GM18907 (cell line): ENCODE measurements at regions not wholly inside any gene's neighbourhood (a gene's known extent, or its start where the extent isn't known, plus 50 kb on each side); places are given as distances from the start of the nearest gene placed in this dataset.

Experiments used
- ATAC-seq: cut with Tn5 transposase; IDR thresholded peaks from one replicate; pipeline ENCODE4 v1.9.1; 2021; ENCODE audit warnings: mild to moderate bottlenecking, moderate library complexity; ENCODE audit not compliant: unreplicated experiment

DNA sequence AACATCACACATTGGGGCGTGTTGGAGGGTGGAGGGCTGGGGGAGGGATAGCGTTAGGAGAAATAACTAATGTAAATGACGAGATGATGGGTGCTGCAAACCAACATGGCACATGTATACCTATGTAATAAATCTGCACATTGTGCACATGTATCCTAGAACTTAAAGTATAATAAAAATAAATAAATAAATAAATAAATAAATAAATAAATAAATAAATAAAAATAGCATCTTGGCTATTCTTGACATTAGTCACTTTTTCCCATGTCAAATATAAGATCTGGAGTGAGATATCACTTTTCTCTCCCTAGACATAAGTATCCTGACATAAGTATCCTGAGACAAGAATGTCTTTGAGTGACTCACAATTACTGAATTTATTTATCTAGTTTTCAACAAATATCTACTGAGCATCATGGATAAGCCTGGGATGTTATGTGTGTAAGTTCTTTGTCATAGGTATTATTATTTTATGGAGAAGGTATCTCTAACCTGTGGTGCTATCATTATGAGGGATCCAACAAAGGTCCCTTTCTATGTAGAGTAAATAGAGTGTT lies 691.3 kb downstream of the SORCS1 start:
- ATAC-seq = no peak

DNA sequence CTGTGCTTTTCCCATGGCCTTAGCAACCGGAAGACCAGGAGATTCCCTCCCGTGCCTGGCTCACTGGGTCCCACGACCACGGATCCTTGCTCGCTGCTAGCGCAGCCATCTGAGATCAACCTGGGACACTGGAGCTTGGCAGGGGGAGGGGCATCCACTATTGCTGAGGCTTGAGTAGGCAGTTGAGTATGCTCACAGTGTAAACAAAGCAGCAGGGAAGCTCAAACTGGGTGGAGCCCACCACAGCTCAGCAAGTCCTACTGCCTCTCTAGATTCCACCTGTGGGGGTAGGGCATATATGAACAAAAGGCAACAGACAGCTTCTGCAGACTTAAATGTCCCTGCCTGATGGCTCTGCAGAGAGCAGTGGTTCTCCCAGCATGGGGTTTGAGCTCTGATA lies 697.0 kb downstream of the SORCS1 start:
- no peak for ATAC-seq

DNA sequence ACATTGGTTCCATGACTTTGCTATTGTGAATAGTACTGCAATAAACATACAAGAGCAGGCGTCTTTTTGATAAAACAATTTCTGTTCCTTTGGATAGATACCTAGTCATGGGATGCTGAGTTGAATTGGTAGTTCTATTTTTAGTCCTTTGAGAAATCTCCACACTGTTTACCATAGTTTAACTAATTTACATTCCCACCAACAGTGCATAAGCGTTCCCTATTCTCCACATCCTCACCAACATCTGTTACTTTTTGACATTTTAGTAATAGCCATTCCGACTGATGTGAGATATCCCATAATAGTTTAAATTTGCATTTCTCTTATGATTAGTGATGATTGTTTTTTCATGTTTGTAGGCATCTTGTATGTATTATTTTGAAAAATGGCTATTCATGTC lies 707.0 kb downstream of the SORCS1 start:
- no peak for ATAC-seq

DNA sequence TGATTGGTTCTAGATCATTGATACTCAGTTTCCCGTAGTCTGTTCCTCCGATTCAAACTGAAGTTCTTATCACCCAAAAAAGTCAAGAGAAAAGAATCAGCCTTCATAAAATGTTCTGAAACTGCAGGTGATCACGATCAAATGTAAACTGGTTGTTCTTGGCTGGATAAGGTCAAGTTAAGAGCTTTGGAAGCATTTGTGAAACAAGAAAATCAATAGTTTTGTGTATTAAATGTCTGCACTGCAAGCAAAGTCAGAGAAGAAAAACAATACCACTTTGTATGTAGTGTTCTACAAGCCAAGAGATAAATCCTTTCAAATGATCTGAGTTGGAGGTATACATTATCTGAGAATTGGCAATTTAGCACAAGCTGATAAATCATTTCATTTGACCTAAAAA lies 710.3 kb downstream of the SORCS1 start:
- no peak for ATAC-seq

DNA sequence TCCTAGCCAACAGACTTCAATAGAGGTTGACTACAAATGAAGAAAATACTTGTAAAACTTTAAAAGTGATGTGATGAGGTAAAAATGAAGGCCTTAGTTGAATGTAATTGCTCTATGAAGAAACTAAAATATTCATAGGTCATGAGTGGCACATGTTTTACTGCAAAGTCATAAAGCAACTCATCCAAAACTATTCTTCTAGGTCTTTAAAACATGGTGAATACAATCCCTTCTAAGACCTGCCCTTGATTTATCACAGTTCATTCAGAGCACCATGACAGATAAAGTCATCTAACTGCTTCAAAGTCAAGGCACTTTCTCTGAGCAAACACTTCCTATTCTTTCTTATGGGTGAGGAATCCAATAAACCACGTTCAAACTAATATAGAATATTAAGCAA lies 713.5 kb downstream of the SORCS1 start:
- no peak for ATAC-seq

DNA sequence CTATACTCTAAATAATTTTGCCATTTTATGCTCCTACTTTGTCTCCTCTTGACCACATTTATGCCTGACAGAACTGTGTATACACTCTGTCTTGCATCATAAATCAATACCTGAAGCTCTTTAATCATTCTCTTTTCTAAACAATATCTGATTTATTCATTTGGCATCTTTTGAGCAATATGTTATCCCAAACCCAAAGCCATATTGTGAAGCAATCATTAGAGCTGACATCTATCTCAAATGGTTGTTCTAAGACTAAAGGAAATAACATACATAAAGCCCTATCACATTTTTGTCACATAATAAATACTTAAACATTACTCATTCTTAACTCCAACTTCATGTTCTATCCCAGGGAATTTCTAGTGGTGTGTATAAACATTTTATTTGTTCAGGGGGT lies 717.6 kb downstream of the SORCS1 start:
- no peak for ATAC-seq

DNA sequence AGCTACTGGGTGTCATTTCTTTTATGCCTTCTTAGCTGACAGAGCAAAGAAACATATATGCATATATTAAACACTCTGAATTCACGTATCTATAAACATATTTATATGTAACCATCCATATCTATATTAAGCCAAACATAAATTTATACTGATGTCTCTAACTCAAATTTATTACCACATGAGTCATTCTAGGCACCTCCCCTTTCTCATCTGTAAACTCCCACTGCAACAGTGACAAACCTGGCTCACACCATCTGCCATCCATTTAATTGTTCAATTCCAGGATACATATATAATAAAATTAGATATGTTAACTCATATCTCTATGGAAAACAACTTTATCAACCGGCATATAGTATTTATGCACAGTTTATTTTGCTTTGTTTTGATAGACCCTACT lies 722.3 kb downstream of the SORCS1 start:
- ATAC-seq = no peak

DNA sequence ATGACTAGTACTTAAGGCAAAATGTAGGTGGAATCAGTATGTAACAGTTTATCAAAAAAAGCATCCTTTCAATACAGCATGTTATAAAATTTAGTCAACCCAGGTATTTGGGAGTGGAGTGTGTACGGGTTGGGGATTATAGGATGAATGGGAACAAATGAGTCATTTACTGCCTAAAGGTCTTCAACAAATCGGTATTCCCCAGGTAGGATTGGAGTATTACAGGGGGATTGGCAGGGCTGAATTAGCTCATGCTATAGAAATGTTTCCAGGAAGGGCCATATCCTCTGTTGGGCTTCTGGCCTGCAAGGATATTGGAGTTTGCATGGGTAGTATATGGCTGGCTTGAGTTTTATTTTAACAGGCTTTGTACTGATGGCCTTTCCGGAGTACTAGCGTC lies 723.7 kb downstream of the SORCS1 start:
- ATAC-seq = no peak

DNA sequence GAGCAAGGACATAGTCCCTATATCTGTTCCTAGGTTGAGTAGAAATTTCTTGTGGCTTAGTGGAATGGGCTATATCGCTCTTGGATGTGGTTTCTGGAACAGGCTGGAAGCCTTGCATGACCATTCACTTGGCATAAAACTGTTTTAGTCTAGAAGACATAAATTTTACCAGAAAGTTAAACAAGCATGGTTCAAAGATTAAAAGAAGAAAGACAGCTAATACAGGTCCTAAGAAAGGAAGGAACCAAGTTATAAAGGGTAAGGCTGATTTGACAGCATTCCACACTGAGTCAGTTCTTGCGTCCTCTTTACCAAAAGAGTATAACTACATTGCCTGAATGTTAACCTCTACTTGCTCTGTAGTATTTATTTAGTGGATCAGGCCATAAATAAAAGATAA lies 724.2 kb downstream of the SORCS1 start:
- ATAC-seq = no peak

DNA sequence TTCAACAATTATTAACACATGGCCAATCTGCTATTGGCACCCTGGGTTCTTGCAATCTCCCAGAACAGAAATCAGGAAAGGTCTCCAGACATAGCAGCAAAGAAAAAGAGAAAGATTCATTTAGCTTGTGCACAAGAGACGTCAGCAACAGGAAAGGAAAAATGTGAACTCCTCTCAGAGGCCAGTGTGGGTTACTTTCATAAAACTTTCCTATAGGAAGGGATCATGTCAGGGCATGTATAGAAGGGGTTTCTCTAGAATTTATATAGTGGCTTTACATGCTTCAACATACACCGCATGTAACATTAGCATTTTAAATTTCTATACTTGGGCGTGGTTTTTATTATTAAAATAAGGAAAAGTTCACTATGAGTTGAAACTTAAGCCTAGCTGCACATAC lies 725.1 kb downstream of the SORCS1 start:
- no peak for ATAC-seq

DNA sequence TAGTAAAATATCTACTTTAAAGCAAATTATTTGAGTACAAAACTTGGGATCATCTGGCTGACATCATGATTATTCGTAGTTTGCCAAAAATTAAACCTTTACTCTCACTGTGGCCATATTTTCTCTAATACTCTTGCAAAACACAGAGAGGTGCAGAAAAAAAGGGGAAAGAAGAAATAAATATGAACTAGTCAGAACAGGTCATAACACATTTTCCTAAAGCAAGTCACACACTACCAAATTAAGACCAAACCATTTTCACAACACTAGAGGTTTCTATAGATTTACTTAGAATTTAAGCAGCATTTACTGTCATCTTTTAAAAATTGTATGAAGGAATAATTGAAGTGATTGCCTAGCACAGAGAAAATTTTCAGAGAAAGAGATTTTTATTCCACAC lies 726.1 kb downstream of the SORCS1 start:
- no peak for ATAC-seq

DNA sequence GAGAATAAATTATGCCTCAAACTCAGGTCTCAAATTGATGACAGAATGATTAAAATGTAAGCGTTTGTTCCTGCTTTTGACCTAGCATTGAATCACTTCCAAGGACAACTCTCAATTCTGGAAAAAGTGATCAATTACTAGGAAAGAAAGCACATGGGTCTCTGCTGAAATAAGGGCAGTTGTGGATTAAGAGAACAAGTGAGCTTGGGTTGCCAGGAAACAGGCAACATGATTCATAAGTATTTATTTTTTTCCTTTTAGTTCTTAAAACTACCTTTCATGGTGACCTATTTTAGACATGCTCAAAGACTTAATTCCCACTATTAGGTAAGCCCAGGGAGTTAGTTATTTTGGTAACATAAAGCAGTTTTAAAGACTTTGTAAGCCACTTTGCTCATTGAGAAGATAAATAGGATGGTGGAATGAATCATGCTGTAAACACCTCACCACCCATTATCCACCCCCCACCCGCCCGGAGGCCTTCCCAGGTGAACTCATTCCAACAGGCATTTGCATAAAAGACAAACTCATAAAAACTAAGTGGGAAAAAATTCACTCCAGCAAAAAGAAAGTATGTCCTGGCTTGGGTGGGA lies 728.3 kb downstream of the SORCS1 start:
- ATAC-seq = no peak

DNA sequence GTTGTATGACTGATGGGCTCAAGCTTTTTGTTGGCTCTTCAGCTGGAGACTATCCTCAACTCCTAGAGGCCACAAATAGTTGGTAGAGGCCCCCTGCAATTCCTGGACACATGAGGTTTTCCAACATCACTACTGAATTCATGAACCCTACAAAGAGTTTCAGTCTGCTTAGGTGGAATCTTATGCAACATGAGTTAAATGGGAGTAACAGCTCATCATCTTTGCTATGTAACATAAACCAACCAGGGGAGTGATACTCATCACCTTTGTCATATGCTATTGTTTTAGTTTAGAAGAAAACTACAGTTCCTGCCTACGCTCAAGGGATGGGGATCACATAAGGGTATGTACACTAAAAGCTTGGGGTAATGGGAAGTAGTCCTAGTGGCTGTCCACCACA lies 729.4 kb downstream of the SORCS1 start:
- no peak for ATAC-seq

DNA sequence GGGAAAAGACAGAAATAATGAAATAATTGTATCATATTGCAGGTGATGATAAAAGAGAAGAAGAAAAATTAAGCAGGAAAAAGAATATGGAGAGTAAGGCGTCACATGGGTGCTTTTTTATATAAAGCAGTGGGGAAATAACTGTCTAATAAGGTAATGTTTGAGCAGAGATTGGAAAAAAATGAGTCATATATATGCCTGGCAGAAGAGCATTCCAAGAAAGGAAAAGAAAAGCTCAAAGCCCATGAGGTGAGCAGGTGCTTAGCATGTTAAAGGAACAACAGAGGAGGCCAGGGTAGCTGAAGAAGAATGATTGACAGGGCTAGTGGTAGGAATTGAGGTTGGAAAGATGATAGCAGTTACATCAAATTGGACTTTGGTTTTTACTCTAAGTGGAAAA lies 739.5 kb downstream of the SORCS1 start:
- no peak for ATAC-seq

DNA sequence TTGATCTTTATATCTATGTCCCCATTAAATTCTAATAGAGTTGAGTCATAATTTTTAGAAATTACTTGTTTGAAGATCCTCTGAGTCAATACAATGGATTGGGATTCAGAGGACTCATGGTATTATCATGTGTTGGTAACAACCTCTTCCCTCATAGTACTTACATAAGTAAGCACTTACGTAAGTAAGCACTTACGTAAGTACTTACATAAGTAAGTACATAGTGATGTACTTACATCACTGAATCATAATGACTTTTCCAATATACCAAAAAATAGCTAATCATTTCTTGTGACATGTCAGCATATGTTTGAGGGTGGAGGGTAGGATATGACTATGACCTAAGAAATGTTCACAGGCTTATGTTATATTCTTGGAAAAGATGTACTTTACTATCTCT lies 740.5 kb downstream of the SORCS1 start:
- ATAC-seq = no peak

DNA sequence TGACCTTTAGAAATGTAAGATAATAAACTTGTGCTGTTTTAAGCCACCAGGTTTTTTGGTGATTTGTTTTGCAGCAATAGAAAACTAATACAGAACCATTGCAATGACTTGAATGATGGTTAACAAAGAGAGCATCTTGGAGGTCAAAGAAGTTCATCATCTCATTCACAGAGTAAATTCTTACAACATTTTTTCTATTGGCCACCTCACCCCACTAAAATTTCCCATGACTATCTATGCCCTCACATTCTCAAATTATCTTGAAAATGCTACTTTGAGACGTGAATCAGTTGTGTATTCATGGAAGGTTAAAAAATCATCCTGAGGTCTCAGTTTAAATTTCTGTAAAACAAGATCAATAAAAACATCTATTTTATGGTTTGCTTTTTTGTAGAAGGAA lies 754.2 kb downstream of the SORCS1 start:
- no peak for ATAC-seq

DNA sequence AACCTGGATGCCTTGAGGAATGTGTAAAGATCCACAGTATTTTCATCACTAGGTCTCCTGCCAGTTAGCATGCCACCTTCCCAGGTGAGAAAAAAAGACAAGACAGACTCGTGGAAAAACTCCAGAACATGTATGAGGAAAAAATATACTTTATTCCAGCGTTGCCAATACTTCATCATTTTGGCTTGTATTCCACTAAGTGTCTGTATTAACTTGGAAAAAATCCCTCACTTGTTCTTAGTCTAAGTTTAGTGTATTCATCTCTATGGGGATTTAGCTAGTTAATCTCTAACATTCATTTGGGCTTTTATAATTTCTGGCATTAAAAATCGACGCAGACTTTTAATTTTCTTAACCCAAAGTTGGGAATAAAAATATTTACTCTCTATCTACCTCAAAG lies 759.4 kb downstream of the SORCS1 start:
- no peak for ATAC-seq

DNA sequence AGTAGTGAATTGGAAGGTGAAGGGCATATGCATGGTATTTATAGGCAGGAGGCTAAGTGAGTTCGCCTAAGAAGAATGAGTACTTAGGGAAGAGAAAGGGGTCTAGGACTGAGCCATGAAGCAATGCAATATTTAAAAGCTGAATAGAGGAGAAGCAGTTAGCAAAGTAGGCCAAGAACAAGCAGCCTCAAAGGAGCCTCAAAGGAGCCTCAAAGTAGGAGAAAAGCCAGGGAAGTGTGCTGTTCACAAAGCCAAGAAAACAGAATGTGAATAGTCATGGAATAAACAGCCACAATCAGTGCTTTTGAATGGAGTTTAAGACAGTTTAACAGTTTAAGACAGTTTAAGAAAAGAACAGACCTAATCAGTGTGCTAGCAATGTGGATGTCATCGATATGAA lies 762.0 kb downstream of the SORCS1 start:
- ATAC-seq = no peak

DNA sequence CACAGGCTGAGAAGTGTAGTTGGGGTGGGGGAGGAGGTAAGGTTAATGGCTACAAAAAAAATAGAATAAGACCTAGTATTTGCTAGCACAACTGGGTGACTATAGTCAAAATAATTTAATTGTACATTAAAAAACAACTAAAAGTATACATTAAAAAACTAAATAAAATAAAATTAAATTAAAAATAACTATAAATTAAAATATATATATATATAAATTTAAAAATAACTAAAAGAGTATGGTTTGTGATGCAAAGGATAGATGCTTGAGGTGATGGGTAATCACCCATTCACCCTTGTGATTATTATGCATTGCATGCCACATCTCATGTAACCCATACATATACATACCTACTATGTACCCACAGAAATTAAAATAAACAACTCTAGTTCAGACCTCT lies 762.5 kb downstream of the SORCS1 start:
- no peak for ATAC-seq

DNA sequence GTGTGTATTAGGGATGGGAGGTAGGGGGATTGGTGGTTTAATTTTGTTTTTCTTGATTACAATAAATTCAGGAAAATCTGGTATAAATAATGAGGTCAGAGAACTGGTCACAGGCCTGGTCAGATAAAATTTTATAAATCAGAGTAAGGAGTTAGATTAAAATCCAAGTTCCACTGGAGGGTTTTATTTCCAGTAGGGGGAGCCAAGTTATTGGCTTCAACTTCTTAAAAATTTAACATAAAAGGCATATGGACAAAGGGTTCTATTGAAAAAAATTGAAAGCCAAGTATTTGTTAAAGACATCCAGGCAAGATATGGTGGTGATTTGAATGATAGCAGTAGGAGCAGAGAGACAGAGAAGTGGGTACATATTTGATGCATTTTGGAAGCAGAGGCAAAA lies 763.3 kb downstream of the SORCS1 start:
- no peak for ATAC-seq

DNA sequence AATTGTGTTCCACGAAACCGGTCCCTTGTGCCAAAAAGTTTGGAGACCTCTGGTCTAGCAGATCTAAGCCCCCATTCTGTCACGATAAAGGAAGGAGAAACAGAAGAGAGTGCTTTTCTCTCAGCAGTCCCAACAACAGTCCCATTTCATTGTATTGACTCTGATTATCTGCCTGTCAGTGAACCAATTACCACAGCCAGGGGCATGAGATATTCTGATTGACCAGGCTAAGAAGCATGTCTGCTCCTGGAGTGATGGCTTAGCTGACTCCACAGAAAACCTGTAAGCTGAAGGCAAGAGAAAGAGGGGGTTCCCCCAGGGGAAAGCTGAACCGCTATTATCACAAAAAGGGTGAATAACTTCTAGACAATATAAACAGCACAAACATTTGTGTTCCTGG lies 765.4 kb downstream of the SORCS1 start:
- no peak for ATAC-seq

DNA sequence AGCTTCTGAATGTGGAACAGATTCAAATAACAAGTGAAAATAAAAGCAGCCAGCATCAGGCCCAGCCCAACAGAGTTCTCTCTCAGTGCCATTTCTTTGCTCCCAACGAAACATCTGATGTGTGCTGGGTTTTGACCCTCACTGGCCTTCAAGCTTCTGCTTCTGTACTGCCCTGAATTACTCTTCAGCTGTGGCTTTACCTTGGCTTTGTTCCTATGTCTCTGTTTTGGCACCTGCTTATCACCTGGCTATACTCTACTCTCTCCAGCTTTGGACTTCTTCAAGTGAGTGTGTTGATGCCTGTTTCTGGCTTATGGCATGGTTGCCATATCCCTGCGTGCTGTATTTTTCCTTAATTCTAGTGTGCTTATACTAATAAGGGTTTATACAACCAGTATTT lies 768.3 kb downstream of the SORCS1 start:
- no peak for ATAC-seq

DNA sequence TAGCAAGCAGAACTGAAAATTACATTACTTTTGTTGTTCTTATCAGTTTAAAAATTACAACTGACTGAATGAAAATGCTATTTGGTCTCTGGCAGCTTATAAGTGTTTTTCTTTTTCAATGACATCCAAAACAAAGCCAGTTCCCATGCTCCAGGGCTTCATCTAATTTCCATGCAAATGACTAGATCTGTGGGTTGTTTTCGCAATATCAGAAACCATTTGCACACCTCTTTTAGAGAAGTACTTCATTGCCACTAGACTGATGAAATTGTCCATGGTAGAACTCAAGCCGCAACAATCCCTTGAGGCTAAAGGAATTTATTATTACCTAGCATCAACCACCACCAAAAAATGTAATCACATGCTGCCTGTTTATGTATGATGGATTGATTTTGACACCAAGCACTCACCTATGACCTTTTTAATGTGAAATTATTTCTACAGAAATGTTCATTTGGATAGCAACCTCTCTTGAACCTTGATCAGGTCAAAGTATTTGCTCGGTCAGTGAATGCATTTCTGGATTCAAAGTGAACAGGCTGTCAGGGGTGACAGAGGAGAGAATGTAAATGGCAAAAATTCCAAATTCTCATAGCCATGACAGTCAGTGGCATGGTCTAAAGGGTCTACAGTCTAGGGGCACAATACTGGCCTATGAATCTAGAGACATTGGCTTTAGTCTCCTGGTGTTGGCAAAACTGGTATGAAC lies 769.3 kb downstream of the SORCS1 start:
- ATAC-seq = no peak
